ENCODE measurements at regions not wholly inside any gene's neighbourhood (a gene's known extent, or its start where the extent isn't known, plus 50 kb on each side); places are given as distances from the start of the nearest gene placed in this dataset.

- Histone ChIP-seq H3K4me1 (ENCODE audit: control insufficient read depth in 3 of 3, insufficient read depth in 2 of 3, low read depth in 1 of 3, low read length in 2 of 3) (no peaks in the 10 kb centered on the region), H3K27me3 (ENCODE audit: control insufficient read depth in 3 of 3, insufficient read depth in 3 of 3, low read length in 3 of 3) (peaks cover 0 to 2% (median 0%) of the 10 kb centered on the region in 3 donors), H3K27ac (ENCODE audit: low read depth in 1 of 3, low read length in 2 of 3) (no peak overlapping the region), H3K4me3 (ENCODE audit: low read depth in 1 of 3, low read length in 3 of 3) (no peak overlapping the region), H3K36me3 (ENCODE audit: control insufficient read depth in 3 of 3, insufficient read depth in 2 of 3, low read depth in 1 of 3, low read length in 3 of 3) (no peaks in the 10 kb centered on the region), H3K9me3 (ENCODE audit: control insufficient read depth in 2 of 2, insufficient read depth in 1 of 2, low read depth in 1 of 2, low read length in 1 of 2) (peaks cover 0 to 3% of the 10 kb centered on the region in 2 donors)
- DNase-seq (no peak), FAIRE-seq (no peak)
- 83 to 93% (median 91%) methylated on average over 2 of the region's 2 CpGs for WGBS, 3 donors
Observed at GRCh38 chr7:3210531-3210930, 90.5 kb upstream of the SDK1 start.

GRCh38 chr7:3214090-3214413 lies 87.0 kb upstream of the SDK1 start:
- WGBS, 3 donors, result 68 to 82% (median 80%) methylated on average over 4 of the region's 4 CpGs
- no peaks in the 10 kb centered on the region for H3K36me3 ChIP-seq (ENCODE audit: control insufficient read depth in 3 of 3, insufficient read depth in 2 of 3, low read depth in 1 of 3, low read length in 3 of 3)
- peaks cover 0 to 2% (median 0%) of the 10 kb centered on the region in 3 donors for H3K27me3 ChIP-seq (ENCODE audit: control insufficient read depth in 3 of 3, insufficient read depth in 3 of 3, low read length in 3 of 3)
- no peak overlapping the region for H3K4me3 ChIP-seq (ENCODE audit: low read depth in 1 of 3, low read length in 3 of 3)
- DNase-seq (no peak), FAIRE-seq (no peak)
- H3K9me3 ChIP-seq (ENCODE audit: control insufficient read depth in 2 of 2, insufficient read depth in 1 of 2, low read depth in 1 of 2, low read length in 1 of 2), result peaks cover 0 to 2% of the 10 kb centered on the region in 2 donors
- H3K27ac ChIP-seq (ENCODE audit: low read depth in 1 of 3, low read length in 2 of 3), result no peak overlapping the region
- H3K4me1 ChIP-seq (ENCODE audit: control insufficient read depth in 3 of 3, insufficient read depth in 2 of 3, low read depth in 1 of 3, low read length in 2 of 3), result peaks cover 0 to 6% (median 0%) of the 10 kb centered on the region in 3 donors

- Histone ChIP-seq H3K27ac (ENCODE audit: low read depth in 1 of 3, low read length in 2 of 3) (no peak overlapping the region), H3K27me3 (ENCODE audit: control insufficient read depth in 3 of 3, insufficient read depth in 3 of 3, low read length in 3 of 3) (peaks cover 0 to 2% (median 0%) of the 10 kb centered on the region in 3 donors), H3K4me3 (ENCODE audit: low read depth in 1 of 3, low read length in 3 of 3) (no peak overlapping the region), H3K4me1 (ENCODE audit: control insufficient read depth in 3 of 3, insufficient read depth in 2 of 3, low read depth in 1 of 3, low read length in 2 of 3) (peaks cover 0 to 8% (median 0%) of the 10 kb centered on the region in 3 donors), H3K9me3 (ENCODE audit: control insufficient read depth in 2 of 2, insufficient read depth in 1 of 2, low read depth in 1 of 2, low read length in 1 of 2) (no peaks in the 10 kb centered on the region), H3K36me3 (ENCODE audit: control insufficient read depth in 3 of 3, insufficient read depth in 2 of 3, low read depth in 1 of 3, low read length in 3 of 3) (no peaks in the 10 kb centered on the region)
- FAIRE-seq, result no peak
- DNase-seq, result no peak
- 88 to 90% (median 89%) methylated on average over 14 of the region's 14 CpGs for WGBS, 3 donors
Observed at GRCh38 chr7:3215624-3216585, 85.1 kb upstream of the SDK1 start.

GRCh38 chr7:3217166-3217565 lies 83.9 kb upstream of the SDK1 start:
- Histone ChIP-seq H3K27me3 (ENCODE audit: control insufficient read depth in 3 of 3, insufficient read depth in 3 of 3, low read length in 3 of 3) (peaks cover 0 to 2% (median 0%) of the 10 kb centered on the region in 3 donors), H3K4me1 (ENCODE audit: control insufficient read depth in 3 of 3, insufficient read depth in 2 of 3, low read depth in 1 of 3, low read length in 2 of 3) (peaks cover 0 to 8% (median 0%) of the 10 kb centered on the region in 3 donors), H3K9me3 (ENCODE audit: control insufficient read depth in 2 of 2, insufficient read depth in 1 of 2, low read depth in 1 of 2, low read length in 1 of 2) (no peaks in the 10 kb centered on the region), H3K36me3 (ENCODE audit: control insufficient read depth in 3 of 3, insufficient read depth in 2 of 3, low read depth in 1 of 3, low read length in 3 of 3) (no peaks in the 10 kb centered on the region), H3K27ac (ENCODE audit: low read depth in 1 of 3, low read length in 2 of 3) (no peak overlapping the region), H3K4me3 (ENCODE audit: low read depth in 1 of 3, low read length in 3 of 3) (no peak overlapping the region)
- whole genome bisulfite sequencing, 3 donors, result 51 to 69% (median 53%) methylated on average over 3 of the region's 3 CpGs
- no peak for FAIRE-seq
- peak in 1 of 2 donors; percentile 27 for DNase-seq

GRCh38 chr7:3218411-3219225 lies 82.4 kb upstream of the SDK1 start:
- no peak overlapping the region for H3K4me3 ChIP-seq (ENCODE audit: low read depth in 1 of 3, low read length in 3 of 3)
- FAIRE-seq, result no peak
- WGBS, 3 donors, result 8 to 16% (median 11%) methylated on average over 10 of the region's 10 CpGs
- H3K9me3 ChIP-seq (ENCODE audit: control insufficient read depth in 2 of 2, insufficient read depth in 1 of 2, low read depth in 1 of 2, low read length in 1 of 2), result no peaks in the 10 kb centered on the region
- H3K36me3 ChIP-seq (ENCODE audit: control insufficient read depth in 3 of 3, insufficient read depth in 2 of 3, low read depth in 1 of 3, low read length in 3 of 3), result no peaks in the 10 kb centered on the region
- DNase-seq, result no peak
- peaks cover 0 to 3% (median 0%) of the 10 kb centered on the region in 3 donors for H3K27me3 ChIP-seq (ENCODE audit: control insufficient read depth in 3 of 3, insufficient read depth in 3 of 3, low read length in 3 of 3)
- peaks cover 0 to 8% (median 0%) of the 10 kb centered on the region in 3 donors for H3K4me1 ChIP-seq (ENCODE audit: control insufficient read depth in 3 of 3, insufficient read depth in 2 of 3, low read depth in 1 of 3, low read length in 2 of 3)
- H3K27ac ChIP-seq (ENCODE audit: low read depth in 1 of 3, low read length in 2 of 3), result no peak overlapping the region

- H3K9me3 ChIP-seq (ENCODE audit: control insufficient read depth in 2 of 2, insufficient read depth in 1 of 2, low read depth in 1 of 2, low read length in 1 of 2), result no peaks in the 10 kb centered on the region
- DNase-seq (no peak), FAIRE-seq (no peak)
- H3K36me3 ChIP-seq (ENCODE audit: control insufficient read depth in 3 of 3, insufficient read depth in 2 of 3, low read depth in 1 of 3, low read length in 3 of 3), result no peaks in the 10 kb centered on the region
- H3K4me1 ChIP-seq (ENCODE audit: control insufficient read depth in 3 of 3, insufficient read depth in 2 of 3, low read depth in 1 of 3, low read length in 2 of 3), result no peaks in the 10 kb centered on the region
- WGBS, 3 donors, result 74 to 77% (median 75%) methylated on average over 7 of the region's 7 CpGs
- no peak overlapping the region for H3K4me3 ChIP-seq (ENCODE audit: low read depth in 1 of 3, low read length in 3 of 3)
- H3K27ac ChIP-seq (ENCODE audit: low read depth in 1 of 3, low read length in 2 of 3), result no peak overlapping the region
- no peaks in the 10 kb centered on the region for H3K27me3 ChIP-seq (ENCODE audit: control insufficient read depth in 3 of 3, insufficient read depth in 3 of 3, low read length in 3 of 3)
Observed at GRCh38 chr7:3229904-3230470, 71.1 kb upstream of the SDK1 start.

- 90 to 92% (median 92%) methylated on average over 10 of the region's 10 CpGs for WGBS, 3 donors
- Histone ChIP-seq H3K9me3 (ENCODE audit: control insufficient read depth in 2 of 2, insufficient read depth in 1 of 2, low read depth in 1 of 2, low read length in 1 of 2) (no peaks in the 10 kb centered on the region), H3K4me3 (ENCODE audit: low read depth in 1 of 3, low read length in 3 of 3) (no peak overlapping the region), H3K36me3 (ENCODE audit: control insufficient read depth in 3 of 3, insufficient read depth in 2 of 3, low read depth in 1 of 3, low read length in 3 of 3) (no peaks in the 10 kb centered on the region), H3K4me1 (ENCODE audit: control insufficient read depth in 3 of 3, insufficient read depth in 2 of 3, low read depth in 1 of 3, low read length in 2 of 3) (no peaks in the 10 kb centered on the region), H3K27me3 (ENCODE audit: control insufficient read depth in 3 of 3, insufficient read depth in 3 of 3, low read length in 3 of 3) (no peaks in the 10 kb centered on the region), H3K27ac (ENCODE audit: low read depth in 1 of 3, low read length in 2 of 3) (no peak overlapping the region)
- no peak for DNase-seq
- FAIRE-seq, result no peak
Observed at GRCh38 chr7:3230908-3231307, 70.1 kb upstream of the SDK1 start.

- no peak for DNase-seq
- no peak overlapping the region for H3K4me3 ChIP-seq (ENCODE audit: low read depth in 1 of 3, low read length in 3 of 3)
- no peak overlapping the region for H3K27ac ChIP-seq (ENCODE audit: low read depth in 1 of 3, low read length in 2 of 3)
- peaks cover 0 to 9% of the 10 kb centered on the region in 2 donors for H3K9me3 ChIP-seq (ENCODE audit: control insufficient read depth in 2 of 2, insufficient read depth in 1 of 2, low read depth in 1 of 2, low read length in 1 of 2)
- no peaks in the 10 kb centered on the region for H3K4me1 ChIP-seq (ENCODE audit: control insufficient read depth in 3 of 3, insufficient read depth in 2 of 3, low read depth in 1 of 3, low read length in 2 of 3)
- FAIRE-seq, result no peak
- H3K27me3 ChIP-seq (ENCODE audit: control insufficient read depth in 3 of 3, insufficient read depth in 3 of 3, low read length in 3 of 3), result no peaks in the 10 kb centered on the region
- WGBS, 3 donors, result 85 to 97% (median 92%) methylated on average over 2 of the region's 2 CpGs
- H3K36me3 ChIP-seq (ENCODE audit: control insufficient read depth in 3 of 3, insufficient read depth in 2 of 3, low read depth in 1 of 3, low read length in 3 of 3), result no peaks in the 10 kb centered on the region
Observed at GRCh38 chr7:3232228-3232627, 68.8 kb upstream of the SDK1 start.

Data from small intestine (tissue), 7 donors.